Sigmoid colon (tissue), 4 donors: ENCODE measurements at regions not wholly inside any gene's neighbourhood (a gene's known extent, or its start where the extent isn't known, plus 50 kb on each side); places are given as distances from the start of the nearest gene placed in this dataset.

ENCODE experiments used
- CTCF ChIP-seq, 4 experiments: fragments of 450-650 bp in 3 of 4; fragments of 200-600 bp in 1 of 4; IDR thresholded peaks; one replicate each; pipeline ENCODE4 v1.5.1; 2016 to 2019; ENCODE audit warnings: antibody characterized with exemption in 4 of 4, mild to moderate bottlenecking in 3 of 4, moderate library complexity in 2 of 4
- EP300 ChIP-seq, 4 donors: sonication (generic); formaldehyde crosslinking; IDR thresholded peaks; one replicate each; pipeline ENCODE4 v1.6.1; 2017; ENCODE audit warnings: antibody characterized with exemption in 4 of 4
- POLR2A ChIP-seq, 2 donors: fragments of 450-650 bp; IDR thresholded peaks; one replicate each; pipeline ENCODE4 v1.6.1; 2016; ENCODE audit warnings: antibody characterized with exemption in 2 of 2, mild to moderate bottlenecking in 2 of 2, moderate library complexity in 2 of 2
- POLR2AphosphoS5 ChIP-seq, 4 donors: sonication (generic); formaldehyde crosslinking; IDR thresholded peaks; one replicate each; pipeline ENCODE4 v1.6.1; 2017; ENCODE audit warnings: antibody characterized with exemption in 4 of 4

GRCh38 chr3:182148360-182148759, 436.6 kb downstream of the SOX2 start:
- TF ChIP-seq CTCF (IDR thresholded peaks at IDR 0.05) (no peak), POLR2A (IDR thresholded peaks at IDR 0.05) (no peak), POLR2AphosphoS5 (IDR thresholded peaks at IDR 0.05) (no peak), EP300 (IDR thresholded peaks at IDR 0.05) (no peak)
